Tongue (tissue), 1 donor: ENCODE measurements at regions not wholly inside any gene's neighbourhood (a gene's known extent, or its start where the extent isn't known, plus 50 kb on each side); places are given as distances from the start of the nearest gene placed in this dataset.
A peak's percentile ranks its signal among the peaks of the same experiment; 100 is the strongest.
"Not testable (repeated sequence)": the region's sequence is repeated elsewhere in the genome, so short reads cannot be mapped to it uniquely, and the experiment has no call there.

Source experiments
- DNase-seq: peaks from one replicate; pipeline ENCODE4 v3.0.0-alpha.2; 2015

- no peak for DNase-seq
Measured at GRCh38 chrX:118259213-118259612, 86.7 kb upstream of the WDR44 start.

GRCh38 chrX:118261151-118261550 is 84.8 kb upstream of the WDR44 start:
- peak; percentile 89 for DNase-seq

- peak; percentile 76 for DNase-seq
Measured at GRCh38 chrX:118271775-118272174, 74.1 kb upstream of the WDR44 start.

GRCh38 chrX:118272242-118272641 is 73.7 kb upstream of the WDR44 start:
- DNase-seq = no peak

GRCh38 chrX:118286066-118286762 is 59.7 kb upstream of the WDR44 start:
- no peak for DNase-seq

GRCh38 chrX:118295818-118296217 is 50.1 kb upstream of the WDR44 start:
- DNase-seq = not testable (repeated sequence)
